Suprapubic skin (tissue), 4 donors: ENCODE measurements at regions not wholly inside any gene's neighbourhood (a gene's known extent, or its start where the extent isn't known, plus 50 kb on each side); places are given as distances from the start of the nearest gene placed in this dataset.

Source experiments
- DNase-seq, 2 donors: peaks; one replicate each; pipeline ENCODE4 v3.0.0-alpha.2; 2019; ENCODE audit warnings: low spot score in 2 of 2
- H3K27ac ChIP-seq: fragments of 200-600 bp; sonication (generic); one replicate; pipeline ENCODE4 v1.5.1; 2019
- H3K27me3 ChIP-seq: fragments of 200-600 bp; sonication (generic); one replicate; pipeline ENCODE4 v1.5.1; 2019
- H3K36me3 ChIP-seq: fragments of 200-600 bp; sonication (generic); one replicate; pipeline ENCODE4 v1.5.1; 2019
- H3K4me1 ChIP-seq: fragments of 200-600 bp; sonication (generic); one replicate; pipeline ENCODE4 v1.5.1; 2019
- H3K4me3 ChIP-seq: fragments of 200-600 bp; sonication (generic); one replicate; pipeline ENCODE4 v1.5.1; 2019; ENCODE audit warnings: mild to moderate bottlenecking
- H3K9me3 ChIP-seq: fragments of 200-600 bp; sonication (generic); one replicate; pipeline ENCODE4 v1.5.1; 2019
- EP300 ChIP-seq: sonication (generic); formaldehyde crosslinking; IDR thresholded peaks from one replicate; pipeline ENCODE4 v1.6.1; 2017; ENCODE audit warnings: antibody characterized with exemption
- POLR2A ChIP-seq, 2 donors: fragments of 450-650 bp; IDR thresholded peaks; one replicate each; pipeline ENCODE4 v1.6.1; 2017; ENCODE audit warnings: antibody characterized with exemption in 2 of 2, mild to moderate bottlenecking in 2 of 2, moderate library complexity in 2 of 2
- POLR2AphosphoS5 ChIP-seq, 3 donors: sonication (generic); formaldehyde crosslinking; IDR thresholded peaks; one replicate each; pipeline ENCODE4 v1.6.1; 2017; ENCODE audit warnings: antibody characterized with exemption in 3 of 3
- WGBS: methylation state at CpG from one replicate; pipeline ENCODE4 v1.1.5; 2018; 5-methylcytosine and 5-hydroxymethylcytosine counted together
- TF ChIP-seq, protein P1 (sequence below), 2 donors: fragments of 200-600 bp in 1 of 2; fragments of 450-650 bp in 1 of 2; sonication (generic) in 1 of 2; IDR thresholded peaks; one replicate each; pipeline ENCODE4 v1.5.1; 2016 to 2019; ENCODE audit warnings: antibody characterized with exemption in 2 of 2, mild to moderate bottlenecking in 1 of 2, moderate library complexity in 1 of 2

DNA sequence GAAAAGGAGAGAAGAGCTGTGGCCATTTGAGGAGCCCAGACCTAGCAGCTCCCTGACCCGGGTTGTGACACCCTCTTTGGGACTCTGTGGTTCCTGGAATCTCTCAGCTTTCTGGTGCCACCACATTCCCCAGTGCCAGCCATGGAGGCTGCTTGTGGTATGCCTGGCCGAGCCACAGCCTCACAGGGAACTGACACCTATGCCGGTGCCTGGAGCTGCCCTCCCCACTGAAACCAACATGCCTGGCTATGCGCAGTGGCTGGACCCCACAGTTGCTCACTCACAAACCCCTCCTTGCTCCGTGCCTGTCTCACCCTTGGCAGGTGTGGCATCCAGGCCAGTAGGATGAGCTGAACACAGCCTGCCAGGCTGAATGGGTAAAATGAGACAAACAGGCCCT lies 749.4 kb downstream of the ARAP2 start:
- no peaks in the 10 kb centered on the region for H3K9me3 ChIP-seq
- no peaks in the 10 kb centered on the region for H3K27me3 ChIP-seq
- no peak overlapping the region for H3K4me3 ChIP-seq
- H3K36me3 ChIP-seq = no peaks in the 10 kb centered on the region
- no peak for DNase-seq
- no peaks in the 10 kb centered on the region for H3K4me1 ChIP-seq
- no peak overlapping the region for H3K27ac ChIP-seq
- TF ChIP-seq POLR2A (IDR thresholded peaks at IDR 0.05) (no peak), POLR2AphosphoS5 (IDR thresholded peaks at IDR 0.05) (no peak), EP300 (no peak)
- TF ChIP-seq, protein P1, sequence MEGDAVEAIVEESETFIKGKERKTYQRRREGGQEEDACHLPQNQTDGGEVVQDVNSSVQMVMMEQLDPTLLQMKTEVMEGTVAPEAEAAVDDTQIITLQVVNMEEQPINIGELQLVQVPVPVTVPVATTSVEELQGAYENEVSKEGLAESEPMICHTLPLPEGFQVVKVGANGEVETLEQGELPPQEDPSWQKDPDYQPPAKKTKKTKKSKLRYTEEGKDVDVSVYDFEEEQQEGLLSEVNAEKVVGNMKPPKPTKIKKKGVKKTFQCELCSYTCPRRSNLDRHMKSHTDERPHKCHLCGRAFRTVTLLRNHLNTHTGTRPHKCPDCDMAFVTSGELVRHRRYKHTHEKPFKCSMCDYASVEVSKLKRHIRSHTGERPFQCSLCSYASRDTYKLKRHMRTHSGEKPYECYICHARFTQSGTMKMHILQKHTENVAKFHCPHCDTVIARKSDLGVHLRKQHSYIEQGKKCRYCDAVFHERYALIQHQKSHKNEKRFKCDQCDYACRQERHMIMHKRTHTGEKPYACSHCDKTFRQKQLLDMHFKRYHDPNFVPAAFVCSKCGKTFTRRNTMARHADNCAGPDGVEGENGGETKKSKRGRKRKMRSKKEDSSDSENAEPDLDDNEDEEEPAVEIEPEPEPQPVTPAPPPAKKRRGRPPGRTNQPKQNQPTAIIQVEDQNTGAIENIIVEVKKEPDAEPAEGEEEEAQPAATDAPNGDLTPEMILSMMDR (IDR thresholded peaks at IDR 0.05) = no peak
- WGBS = 96% methylated on average over 2 of the region's 5 CpGs

DNA sequence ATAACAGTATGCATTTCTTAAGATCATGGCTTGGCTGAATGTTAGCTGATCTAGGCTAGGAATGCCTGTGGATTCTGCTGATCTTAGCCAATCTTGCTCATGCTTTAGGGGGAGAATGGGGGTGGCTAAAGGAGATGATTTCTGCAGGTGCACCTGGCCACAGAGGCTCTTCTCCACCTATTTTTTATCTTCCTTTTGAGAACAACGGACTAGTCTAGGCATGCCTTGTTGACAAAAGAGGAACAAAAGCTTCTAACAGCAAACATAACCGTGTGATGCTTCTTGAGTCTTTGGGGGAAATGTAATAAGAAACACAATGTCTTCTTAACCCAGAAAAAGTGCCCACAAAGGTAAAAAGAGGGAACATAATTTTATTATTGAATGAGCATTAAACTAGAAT lies 743.5 kb downstream of the ARAP2 start:
- 62% methylated on average over 2 of the region's 2 CpGs for WGBS
- Histone ChIP-seq H3K27ac (no peak overlapping the region), H3K36me3 (no peaks in the 10 kb centered on the region), H3K4me3 (no peak overlapping the region), H3K27me3 (no peaks in the 10 kb centered on the region), H3K4me1 (no peaks in the 10 kb centered on the region), H3K9me3 (no peaks in the 10 kb centered on the region)
- TF ChIP-seq, protein P1 (IDR thresholded peaks at IDR 0.05) = no peak
- no peak for TF ChIP-seq POLR2A (IDR thresholded peaks at IDR 0.05)
- no peak for TF ChIP-seq EP300
- TF ChIP-seq POLR2AphosphoS5 (IDR thresholded peaks at IDR 0.05) = no peak
- no peak for DNase-seq

DNA sequence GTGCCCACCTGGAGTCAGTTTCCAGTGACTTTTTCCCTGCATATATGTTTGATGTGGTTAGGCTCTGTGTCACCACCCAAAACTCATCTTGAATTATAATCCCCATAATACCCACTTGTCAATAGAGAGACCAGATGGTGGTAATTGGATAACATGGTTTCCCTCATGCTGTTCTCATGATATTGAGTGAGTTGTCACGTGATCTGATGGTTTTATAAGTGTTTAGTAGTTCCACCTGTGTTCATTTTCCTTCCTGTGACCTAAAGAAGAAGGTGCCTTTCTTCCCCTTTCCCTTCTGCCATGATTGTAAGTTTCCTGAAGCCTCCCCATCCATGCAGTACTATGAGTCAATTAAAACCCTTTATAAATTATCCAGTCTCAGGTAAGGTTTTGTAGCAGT lies 740.9 kb downstream of the ARAP2 start:
- Histone ChIP-seq H3K9me3 (no peaks in the 10 kb centered on the region), H3K4me1 (no peaks in the 10 kb centered on the region), H3K27me3 (no peaks in the 10 kb centered on the region), H3K36me3 (no peaks in the 10 kb centered on the region), H3K27ac (no peak overlapping the region), H3K4me3 (no peak overlapping the region)
- no peak for DNase-seq
- TF ChIP-seq, protein P1 (IDR thresholded peaks at IDR 0.05) = no peak
- TF ChIP-seq POLR2A (IDR thresholded peaks at IDR 0.05) (no peak), EP300 (no peak), POLR2AphosphoS5 (IDR thresholded peaks at IDR 0.05) (no peak)
- WGBS = 60% methylated on average over 1 of the region's 1 CpG

DNA sequence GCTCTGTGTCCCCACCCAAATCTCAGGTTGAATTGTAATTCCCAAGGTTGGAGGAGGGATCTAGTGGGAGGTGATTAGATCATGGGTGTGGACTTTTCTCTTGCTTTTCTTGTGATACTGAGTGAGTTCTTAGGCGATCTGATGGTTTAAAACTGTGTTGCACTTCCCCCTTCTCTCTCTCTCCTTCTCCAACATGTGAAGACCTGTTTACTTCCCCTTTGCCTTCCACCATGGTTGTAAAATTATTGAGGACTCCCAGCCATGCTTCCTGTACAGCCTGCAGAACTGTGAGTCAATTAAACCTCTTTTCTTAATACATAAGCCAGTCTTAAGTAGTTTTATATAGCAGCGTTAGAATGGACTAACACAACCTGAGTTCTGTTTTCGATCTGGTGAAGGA lies 738.2 kb downstream of the ARAP2 start:
- 94% methylated on average over 3 of the region's 3 CpGs for WGBS
- TF ChIP-seq POLR2AphosphoS5 (IDR thresholded peaks at IDR 0.05) (no peak), POLR2A (IDR thresholded peaks at IDR 0.05) (no peak), EP300 (no peak)
- TF ChIP-seq, protein P1 (IDR thresholded peaks at IDR 0.05) = no peak
- Histone ChIP-seq H3K27me3 (no peaks in the 10 kb centered on the region), H3K4me1 (no peaks in the 10 kb centered on the region), H3K9me3 (no peaks in the 10 kb centered on the region), H3K4me3 (no peak overlapping the region), H3K36me3 (no peaks in the 10 kb centered on the region), H3K27ac (no peak overlapping the region)
- no peak for DNase-seq

DNA sequence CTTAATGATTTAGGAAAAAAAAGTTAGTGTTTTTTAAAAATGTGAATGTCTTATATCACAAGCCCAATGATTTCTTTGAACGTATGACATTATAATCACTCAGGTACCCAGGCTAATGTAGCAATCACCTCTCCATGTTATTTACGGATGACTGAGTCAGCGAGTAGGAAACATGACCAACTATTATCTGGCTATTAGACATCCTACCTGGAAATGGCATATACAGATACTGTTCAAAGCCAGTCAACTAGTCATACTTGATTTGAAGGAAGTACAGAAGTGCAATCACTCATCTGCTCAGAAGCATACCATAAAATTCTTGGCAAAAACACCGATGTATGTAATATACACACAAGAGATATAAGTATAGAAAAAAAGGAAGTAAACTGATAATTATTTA lies 732.5 kb downstream of the ARAP2 start:
- TF ChIP-seq, protein P1 (IDR thresholded peaks at IDR 0.05) = no peak
- no peak for TF ChIP-seq POLR2A (IDR thresholded peaks at IDR 0.05)
- TF ChIP-seq POLR2AphosphoS5 (IDR thresholded peaks at IDR 0.05) = no peak
- TF ChIP-seq EP300 = no peak
- WGBS = 87% methylated on average over 4 of the region's 4 CpGs
- no peak overlapping the region for H3K27ac ChIP-seq
- H3K4me3 ChIP-seq = no peak overlapping the region
- H3K4me1 ChIP-seq = no peaks in the 10 kb centered on the region
- no peaks in the 10 kb centered on the region for H3K36me3 ChIP-seq
- no peaks in the 10 kb centered on the region for H3K9me3 ChIP-seq
- no peaks in the 10 kb centered on the region for H3K27me3 ChIP-seq
- no peak for DNase-seq
